GM12875 (cell line): ENCODE measurements at regions not wholly inside any gene's neighbourhood (a gene's known extent, or its start where the extent isn't known, plus 50 kb on each side); places are given as distances from the start of the nearest gene placed in this dataset.

ENCODE experiments used
- H3K4me3 ChIP-seq: one replicate; pipeline ENCODE4 v1.5.1; 2011; ENCODE audit warnings: low read depth, low read length, control low read depth
- CTCF ChIP-seq: IDR thresholded peaks from 2 replicates; pipeline ENCODE4 v1.5.1; 2011; ENCODE audit warnings: low read depth, mild to moderate bottlenecking, control low read depth, inconsistent platforms, low read length, moderate library complexity, borderline replicate concordance; ENCODE audit not compliant: insufficient read depth

DNA sequence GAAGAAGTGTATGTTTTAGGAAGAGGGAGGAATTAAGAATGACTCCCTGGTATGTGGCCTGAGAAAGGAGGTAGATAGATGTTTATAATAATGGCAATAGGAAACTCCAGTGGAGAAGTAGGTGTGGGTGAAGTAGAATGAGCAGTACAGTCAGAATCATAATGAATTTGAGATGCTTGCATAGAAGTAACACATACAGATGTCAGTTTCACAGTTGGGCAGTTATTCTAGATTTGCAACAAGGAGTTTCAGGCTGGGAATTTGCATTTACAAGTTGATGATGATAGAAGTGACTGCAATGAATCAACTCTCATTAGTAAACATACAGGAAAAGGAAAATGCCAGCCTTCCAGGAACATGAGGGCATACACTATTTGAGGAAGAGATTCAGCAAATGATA, 149.0 kb downstream of the SLITRK1 start:
- no peak for TF ChIP-seq CTCF

DNA sequence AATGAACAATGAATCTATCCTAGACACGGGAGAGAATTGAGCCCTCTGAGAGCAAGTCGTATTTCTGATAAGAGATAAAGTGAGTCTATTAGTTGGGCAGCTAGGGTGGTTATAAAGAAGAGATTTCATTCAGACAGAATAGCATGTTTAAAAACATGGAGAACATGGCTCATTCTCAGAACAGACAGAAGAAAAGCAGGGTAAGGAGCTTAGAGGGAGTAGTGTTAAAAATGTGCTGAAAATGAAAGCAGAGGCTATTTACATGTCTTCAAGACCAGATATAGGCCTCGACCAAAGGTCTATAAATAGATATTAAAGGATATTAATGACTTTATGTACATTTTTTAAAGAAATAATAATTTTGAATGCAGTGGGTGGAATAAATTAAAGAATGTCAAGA, 149.5 kb downstream of the SLITRK1 start:
- no peak for TF ChIP-seq CTCF
- no peak overlapping the region for H3K4me3 ChIP-seq

More for the DNA sequence above, 149.0 kb downstream of the SLITRK1 start:
- H3K4me3 ChIP-seq, result no peak overlapping the region

- no peak for TF ChIP-seq CTCF
- H3K4me3 ChIP-seq, result no peak overlapping the region
These were observed 151.2 kb downstream of the SLITRK1 start for GRCh38 chr13:83731113-83731512.

GRCh38 chr13:83730674-83731073, 151.6 kb downstream of the SLITRK1 start:
- H3K4me3 ChIP-seq, result no peak overlapping the region
- TF ChIP-seq CTCF, result no peak

DNA sequence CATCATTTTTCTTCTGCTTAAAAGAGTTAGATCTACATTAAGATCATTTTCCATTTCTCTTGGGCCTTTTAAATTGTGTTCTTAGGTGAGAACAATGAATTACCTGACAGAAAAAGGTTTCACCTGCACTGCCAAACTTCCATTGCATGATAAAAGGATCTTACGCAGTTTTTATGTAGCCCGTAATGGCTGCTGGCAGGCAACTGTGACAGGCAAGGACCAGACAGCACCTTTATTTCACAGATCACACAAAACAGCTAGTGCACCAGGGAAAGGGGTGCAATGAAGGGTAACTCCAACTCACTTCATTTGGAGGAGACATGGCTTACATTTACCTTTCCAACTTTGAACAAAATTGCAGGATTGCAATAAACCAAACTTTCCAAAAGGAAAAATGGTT, 159.8 kb downstream of the SLITRK1 start:
- H3K4me3 ChIP-seq, result no peak overlapping the region
- no peak for TF ChIP-seq CTCF

DNA sequence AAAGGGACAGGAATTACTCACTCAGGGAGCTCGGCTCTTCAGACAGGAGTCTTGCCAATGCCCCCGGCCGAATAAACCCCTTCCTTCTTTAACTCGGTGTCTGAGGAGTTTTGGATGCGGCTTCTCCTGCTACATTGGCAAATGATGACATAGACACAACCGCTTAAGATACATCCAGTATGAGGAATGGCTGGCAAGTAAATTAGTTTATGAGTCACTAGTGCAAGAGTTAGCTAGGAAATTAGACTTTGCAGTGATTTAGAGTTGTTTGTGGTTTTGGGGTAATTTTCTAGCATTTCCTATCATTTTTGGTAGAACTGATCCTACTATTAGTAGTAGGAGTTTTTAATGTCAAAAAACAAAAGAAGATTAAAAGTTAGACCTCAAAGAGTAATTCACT, 166.2 kb downstream of the SLITRK1 start:
- H3K4me3 ChIP-seq, result no peak overlapping the region
- TF ChIP-seq CTCF, result no peak

- H3K4me3 ChIP-seq, result no peak overlapping the region
- no peak for TF ChIP-seq CTCF
These were observed 168.0 kb downstream of the SLITRK1 start for GRCh38 chr13:83714236-83714635.
